Activated gamma-delta T cell (primary cell): ENCODE measurements at regions not wholly inside any gene's neighbourhood (a gene's known extent, or its start where the extent isn't known, plus 50 kb on each side); places are given as distances from the start of the nearest gene placed in this dataset.
"Not testable (repeated sequence)": the region's sequence is repeated elsewhere in the genome, so short reads cannot be mapped to it uniquely, and the experiment has no call there.

Experiments used
- DNase-seq: peaks from one replicate; lab custom pipeline; 2025; lab: John Stamatoyannopoulos, UW

GRCh38 chr7:51455086-51455485, 138.5 kb upstream of the COBL start:
- no peak for DNase-seq

- no peak for DNase-seq
Observed at GRCh38 chr7:51452694-51453093, 136.1 kb upstream of the COBL start.

- no peak for DNase-seq
Observed at GRCh38 chr7:51451751-51452476, 135.3 kb upstream of the COBL start.

DNA sequence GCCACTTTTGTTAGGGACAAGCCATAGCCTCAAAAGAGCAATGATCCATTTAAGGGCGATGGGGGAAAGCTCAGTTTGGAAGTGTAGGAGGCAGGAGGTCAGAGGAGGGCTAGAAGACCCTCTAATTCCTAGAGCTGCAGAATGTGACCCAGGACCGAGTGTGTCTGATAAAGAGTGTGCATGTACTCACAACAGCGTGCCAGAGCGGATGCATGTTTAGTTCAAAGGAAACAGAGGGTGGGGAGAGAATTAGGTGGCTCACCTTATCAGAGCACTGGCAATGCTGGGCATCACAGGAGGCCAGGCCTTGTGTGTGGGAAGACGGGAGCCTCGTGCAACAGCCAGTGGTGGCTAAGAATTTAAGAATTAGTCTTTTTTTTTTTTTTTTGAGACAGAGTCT, 133.9 kb upstream of the COBL start:
- DNase-seq, result no peak

GRCh38 chr7:51446785-51447184, 130.2 kb upstream of the COBL start:
- no peak for DNase-seq

GRCh38 chr7:51446356-51446755, 129.7 kb upstream of the COBL start:
- DNase-seq, result no peak

DNA sequence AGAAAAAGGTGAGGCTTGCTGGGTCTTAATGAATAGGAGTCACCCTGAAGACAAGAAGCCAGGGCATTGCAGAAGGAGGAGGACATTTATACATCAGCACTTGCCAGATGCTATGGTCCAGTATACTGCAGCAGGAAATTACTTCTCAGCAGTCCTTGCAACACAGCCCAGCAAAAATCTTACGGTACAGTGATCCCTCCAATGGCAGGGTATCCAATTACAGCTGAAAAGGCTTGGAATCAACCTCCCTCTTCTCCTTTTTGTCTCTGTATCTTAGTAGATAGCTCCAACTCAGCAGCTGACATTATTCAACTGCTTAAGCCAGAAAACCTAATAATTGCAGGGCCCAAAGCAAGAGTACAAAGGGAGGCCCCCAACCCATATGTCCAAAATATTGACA, 128.3 kb upstream of the COBL start:
- no peak for DNase-seq

- DNase-seq, result no peak
Observed at GRCh38 chr7:51430480-51431086, 114.0 kb upstream of the COBL start.

GRCh38 chr7:51428217-51428887, 111.7 kb upstream of the COBL start:
- DNase-seq, result no peak

GRCh38 chr7:51426163-51426562, 109.6 kb upstream of the COBL start:
- DNase-seq, result no peak

- DNase-seq, result not testable (repeated sequence)
Observed at GRCh38 chr7:51409934-51410333, 93.3 kb upstream of the COBL start.

DNA sequence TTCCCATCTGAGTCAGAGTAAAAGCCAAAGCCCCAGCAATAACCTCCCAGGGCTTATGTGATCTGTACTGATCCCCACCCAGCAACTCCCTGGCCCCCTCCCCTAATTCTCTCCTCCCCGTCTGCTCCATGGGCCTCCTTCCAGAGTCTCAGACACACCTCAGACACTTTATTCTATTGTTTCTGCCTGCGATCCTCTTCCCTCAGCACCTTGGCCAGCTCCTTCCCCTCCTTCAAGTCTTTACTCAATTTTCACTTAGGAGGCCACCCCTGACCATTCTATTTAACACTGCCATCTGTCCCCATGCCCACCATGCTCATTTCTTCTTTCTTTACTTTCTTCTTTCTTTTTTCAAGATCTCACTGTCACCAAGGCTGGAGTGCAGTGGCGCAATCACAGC, 81.0 kb upstream of the COBL start:
- DNase-seq, result not testable (repeated sequence)

DNA sequence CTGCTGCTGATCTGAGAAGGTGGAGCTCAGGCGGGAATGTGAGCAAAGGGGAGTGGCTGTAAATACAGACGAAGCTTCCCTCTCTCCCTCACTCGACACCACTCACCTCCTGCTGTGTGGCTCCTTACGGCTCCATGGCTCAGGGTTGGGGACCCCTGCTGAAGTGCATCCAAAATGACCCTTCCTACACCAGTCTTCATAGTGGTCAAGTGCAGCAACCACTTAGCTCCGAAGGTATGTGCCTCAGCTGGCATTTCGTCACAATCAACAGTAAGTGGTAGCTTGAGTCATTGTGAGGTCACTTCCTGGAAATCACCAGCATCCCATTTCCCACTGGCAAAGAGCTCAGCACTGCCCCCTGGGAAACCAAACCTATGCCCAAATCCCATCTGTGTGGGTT, 76.4 kb upstream of the COBL start:
- DNase-seq, result not testable (repeated sequence)

DNA sequence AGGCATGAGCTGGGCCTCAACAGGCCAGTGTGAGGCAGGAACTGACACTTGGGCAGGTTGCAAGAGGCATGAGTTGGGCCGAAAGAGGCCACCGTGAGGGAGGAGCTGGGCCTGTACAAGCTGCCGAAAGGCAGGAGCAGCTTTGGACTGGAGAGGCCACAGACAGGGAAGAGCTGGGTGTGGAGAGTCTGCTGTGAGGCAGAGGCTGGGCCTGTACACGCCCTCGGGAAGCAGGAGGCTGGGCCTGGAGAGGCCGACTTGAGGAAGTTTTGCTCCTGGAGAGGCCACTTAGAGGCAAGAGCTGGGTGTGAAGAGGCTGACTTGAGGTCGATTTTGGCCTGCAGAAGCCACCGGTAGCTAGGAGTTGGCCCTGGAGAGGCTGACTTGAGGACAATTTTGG, 73.3 kb upstream of the COBL start:
- not testable (repeated sequence) for DNase-seq

DNA sequence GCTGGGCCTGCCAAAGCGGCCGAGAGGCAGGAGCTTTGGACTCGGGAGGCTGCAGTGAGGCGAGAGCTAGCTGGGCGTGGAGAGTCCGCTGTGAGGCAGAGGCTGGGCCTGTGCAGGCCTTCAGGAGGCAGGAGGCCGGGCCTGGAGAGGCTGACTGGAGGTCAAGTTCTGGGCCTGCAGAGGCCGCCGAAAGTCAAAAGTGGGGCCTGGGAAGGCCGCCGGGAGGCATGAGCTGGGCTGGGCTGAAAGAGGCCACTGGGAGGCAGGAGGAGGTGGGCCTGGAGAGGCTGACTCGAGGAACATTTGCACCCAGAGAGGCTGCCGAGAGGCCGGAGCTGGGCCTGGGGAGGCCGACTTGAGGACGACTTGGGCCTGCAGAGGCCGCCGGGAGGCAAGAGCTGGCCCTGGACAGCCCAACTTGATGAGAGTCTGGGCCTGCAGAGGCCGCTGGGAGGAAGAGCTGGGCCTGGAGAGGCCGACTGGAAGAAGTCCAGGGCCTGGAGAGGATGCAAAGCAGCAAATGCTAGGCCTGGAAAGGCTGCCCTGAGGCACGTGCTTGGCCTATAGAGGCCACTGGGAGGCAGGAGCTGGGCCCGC, 72.7 kb upstream of the COBL start:
- not testable (repeated sequence) for DNase-seq

DNA sequence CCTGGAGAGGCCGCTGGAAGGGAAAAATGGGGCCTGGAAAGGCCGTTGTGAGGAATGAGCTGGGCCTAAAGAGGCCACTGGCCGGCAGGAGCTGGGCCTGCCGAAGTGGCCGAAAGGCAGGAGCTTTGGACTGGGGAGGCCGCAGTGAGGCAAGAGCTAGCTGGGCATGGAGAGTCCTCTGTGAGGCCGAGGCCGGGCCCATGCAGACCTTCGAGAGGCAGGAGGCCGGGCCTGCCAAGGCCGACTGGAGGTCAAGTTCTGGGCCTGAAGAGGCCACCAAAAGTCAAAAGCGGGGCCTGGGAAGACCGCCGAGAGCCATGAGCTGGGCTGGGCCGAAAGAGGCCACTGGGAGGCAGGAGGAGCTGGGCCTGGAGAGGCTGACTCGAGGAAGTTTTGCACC, 71.6 kb upstream of the COBL start:
- not testable (repeated sequence) for DNase-seq

- DNase-seq, result not testable (repeated sequence)
Observed at GRCh38 chr7:51386806-51387568, 70.4 kb upstream of the COBL start.

GRCh38 chr7:51386184-51386583, 69.6 kb upstream of the COBL start:
- not testable (repeated sequence) for DNase-seq

DNA sequence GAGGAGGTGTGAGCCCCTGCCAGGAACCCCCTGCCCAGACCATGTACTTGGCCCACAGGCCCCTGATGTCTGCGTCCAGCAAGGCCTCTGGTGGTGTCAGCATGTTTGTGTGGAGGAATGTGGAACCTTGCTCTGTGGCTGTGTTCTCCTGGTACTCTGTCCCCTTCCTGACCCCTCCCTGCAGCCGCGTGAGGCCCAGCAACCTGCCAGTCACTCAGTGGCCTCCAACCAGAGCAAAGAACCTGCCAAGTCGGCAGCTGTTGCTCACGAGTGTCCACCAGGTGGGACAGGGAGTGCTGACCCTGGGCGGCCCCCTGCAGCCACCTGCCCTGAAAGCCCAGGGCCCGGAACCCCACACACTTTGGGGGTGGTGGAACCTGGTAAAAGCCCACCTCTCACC, 65.6 kb upstream of the COBL start:
- not testable (repeated sequence) for DNase-seq

- no peak for DNase-seq
Observed at GRCh38 chr7:51376420-51377092, 59.9 kb upstream of the COBL start.

GRCh38 chr7:51374936-51375335, 58.3 kb upstream of the COBL start:
- DNase-seq, result no peak
